HG02678 (cell line): ENCODE measurements at regions not wholly inside any gene's neighbourhood (a gene's known extent, or its start where the extent isn't known, plus 50 kb on each side); places are given as distances from the start of the nearest gene placed in this dataset.
A peak's percentile ranks its signal among the peaks of the same experiment; 100 is the strongest.
"Not testable (repeated sequence)": the region's sequence is repeated elsewhere in the genome, so short reads cannot be mapped to it uniquely, and the experiment has no call there.

ENCODE experiments used
- ATAC-seq: cut with Tn5 transposase; IDR thresholded peaks from one replicate; pipeline ENCODE4 v1.9.1; 2021; ENCODE audit warnings: mild to moderate bottlenecking, moderate library complexity; ENCODE audit not compliant: unreplicated experiment

DNA sequence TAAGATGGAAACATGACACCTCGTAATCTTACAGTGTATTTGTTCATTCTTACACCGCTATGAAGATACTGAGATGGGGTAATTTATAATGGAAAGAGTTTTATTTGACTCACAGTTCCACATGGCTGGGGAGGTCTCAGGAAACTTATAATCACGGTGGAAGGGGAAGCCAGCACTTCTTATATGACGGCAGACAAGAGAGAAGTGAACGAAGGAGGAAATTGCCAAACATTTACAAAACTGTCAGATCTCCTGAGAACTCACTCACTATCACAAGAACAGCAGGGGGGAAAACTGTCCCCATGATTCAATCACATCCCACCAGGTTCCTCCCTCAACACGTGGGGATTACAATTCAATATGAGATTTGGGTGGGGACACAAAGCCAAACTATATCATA lies 282.3 kb downstream of the HGF start:
- no peak for ATAC-seq

GRCh38 chr7:81484261-81484660 lies 285.6 kb downstream of the HGF start:
- no peak for ATAC-seq

DNA sequence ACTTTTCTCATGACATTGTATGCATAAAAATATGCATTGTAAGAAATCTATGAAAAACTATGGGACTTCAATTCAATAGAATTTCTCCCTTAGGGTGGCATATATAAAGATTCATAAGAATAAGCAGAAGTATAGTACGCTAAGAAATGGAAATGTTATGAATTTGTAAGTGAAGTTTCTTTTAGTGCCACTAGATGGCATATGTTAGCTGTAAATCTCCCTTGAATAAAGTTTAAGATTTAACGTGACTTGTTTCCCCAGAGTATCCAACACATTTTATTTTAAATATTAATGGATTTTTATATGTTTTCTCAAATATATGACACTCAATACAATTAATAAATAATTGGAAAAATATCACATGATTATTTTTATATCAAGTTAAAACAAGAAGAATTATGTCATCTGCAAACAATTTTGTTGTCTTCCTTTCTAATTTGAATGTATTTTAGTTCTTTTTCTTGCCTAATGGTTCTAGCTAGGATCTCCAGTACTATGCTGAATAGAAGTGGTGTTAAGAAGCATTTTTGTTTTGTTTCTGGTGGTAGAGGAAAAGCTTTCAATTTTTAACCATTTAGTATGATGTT lies 287.2 kb downstream of the HGF start:
- ATAC-seq, result peak; percentile 74

DNA sequence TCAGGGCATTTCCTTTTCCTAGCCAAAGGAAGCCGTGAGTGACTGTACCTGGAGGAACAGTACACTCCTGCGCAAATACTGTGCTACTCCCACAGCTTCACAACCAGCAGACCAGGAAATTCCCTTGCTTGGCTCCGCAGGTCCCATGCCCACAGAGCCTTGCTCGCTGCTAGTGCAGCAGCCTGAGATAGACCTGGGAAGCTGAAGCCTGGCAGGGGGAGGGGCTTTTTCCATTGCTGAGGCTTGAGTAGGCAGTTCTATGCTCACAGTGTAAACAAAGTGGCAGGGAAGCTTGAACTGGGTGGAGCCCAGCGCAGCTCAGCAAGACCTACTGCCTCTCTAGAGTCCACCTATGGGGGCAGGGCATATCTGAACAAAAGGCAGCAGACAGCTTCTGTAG lies 291.2 kb downstream of the HGF start:
- no peak for ATAC-seq

DNA sequence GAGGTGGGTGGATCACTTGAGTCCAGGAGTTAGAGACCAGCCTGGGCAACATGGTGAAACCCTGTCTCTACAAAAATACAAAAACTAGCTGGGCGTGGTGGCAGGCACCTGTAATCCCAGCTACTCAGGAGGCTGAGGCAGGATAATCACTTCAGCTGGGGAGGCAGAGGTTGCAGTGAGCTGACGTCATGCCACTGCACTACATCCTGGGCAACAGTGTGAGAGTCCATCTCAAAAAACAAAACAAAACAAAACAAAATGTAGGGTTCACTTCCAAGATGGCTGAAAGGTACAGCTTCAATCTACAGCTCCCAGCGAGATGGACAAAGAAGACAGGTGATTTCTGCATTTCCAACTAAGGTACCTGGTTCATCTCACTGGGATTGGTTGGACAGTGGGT lies 291.6 kb downstream of the HGF start:
- not testable (repeated sequence) for ATAC-seq

GRCh38 chr7:81473236-81473635 lies 296.6 kb downstream of the HGF start:
- no peak for ATAC-seq

DNA sequence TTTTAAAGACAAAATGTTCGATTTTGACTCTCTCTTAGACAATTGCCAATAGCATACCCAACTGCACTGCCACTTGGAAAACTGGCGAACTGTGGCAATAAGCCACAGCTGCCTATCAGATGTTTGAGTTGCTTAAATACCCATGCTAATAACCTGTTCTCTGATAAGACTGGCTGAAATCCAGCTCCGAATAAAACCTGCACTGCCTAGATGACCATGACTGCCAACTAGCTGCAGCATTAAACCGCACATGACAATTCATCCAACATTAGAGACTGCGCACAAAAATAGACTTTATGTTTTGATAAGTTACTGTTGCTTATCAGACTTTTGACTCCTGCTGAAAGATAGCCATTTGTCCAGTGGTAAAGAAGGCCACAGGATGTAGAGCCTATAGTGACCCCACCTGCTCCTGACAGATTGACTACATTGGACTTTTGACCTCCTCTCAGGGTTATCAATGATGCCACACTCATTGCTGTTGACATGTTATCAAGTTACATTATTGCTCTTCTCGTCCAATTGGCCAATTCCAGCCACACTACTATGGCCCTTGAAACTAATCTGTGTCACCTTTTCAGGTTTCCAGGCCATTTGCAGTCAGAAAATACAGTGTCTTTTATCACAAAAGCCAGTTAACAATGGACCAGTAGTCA lies 299.0 kb downstream of the HGF start:
- no peak for ATAC-seq

GRCh38 chr7:81469869-81470723 lies 299.8 kb downstream of the HGF start:
- ATAC-seq, result no peak

DNA sequence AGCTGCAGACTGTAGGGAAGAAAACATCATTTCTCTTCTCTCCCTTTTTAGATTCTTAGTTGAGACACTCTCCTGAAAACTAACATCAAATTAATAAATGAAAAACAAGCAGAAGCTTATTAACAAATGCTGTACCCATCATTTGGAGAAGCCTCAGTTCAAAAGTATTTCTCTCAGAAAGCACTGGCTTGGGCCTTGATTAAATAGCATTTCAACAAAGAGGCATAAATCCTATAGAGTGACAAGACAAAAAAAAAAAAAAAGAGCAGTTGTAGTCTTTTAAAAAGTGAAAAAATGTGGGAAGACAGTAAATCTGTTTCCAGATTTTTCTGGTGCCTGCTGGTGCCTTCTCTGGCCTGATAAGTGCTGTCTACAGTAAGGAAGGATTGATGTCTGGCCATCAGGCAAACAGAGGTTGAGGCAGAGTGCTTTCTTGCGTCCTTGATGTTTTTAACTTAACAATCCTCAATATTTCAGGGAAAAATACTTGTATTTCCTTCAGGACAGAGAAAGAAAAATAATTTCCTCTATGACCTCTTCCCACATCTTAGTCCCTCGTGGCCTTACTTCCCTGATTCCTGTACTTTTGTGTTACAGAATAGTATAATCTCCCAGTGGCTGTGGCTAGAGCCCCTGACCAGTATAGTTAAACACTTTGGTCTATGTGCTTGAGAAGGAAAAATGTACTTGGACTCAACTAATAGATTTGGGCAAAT lies 300.5 kb downstream of the HGF start:
- ATAC-seq, result no peak

DNA sequence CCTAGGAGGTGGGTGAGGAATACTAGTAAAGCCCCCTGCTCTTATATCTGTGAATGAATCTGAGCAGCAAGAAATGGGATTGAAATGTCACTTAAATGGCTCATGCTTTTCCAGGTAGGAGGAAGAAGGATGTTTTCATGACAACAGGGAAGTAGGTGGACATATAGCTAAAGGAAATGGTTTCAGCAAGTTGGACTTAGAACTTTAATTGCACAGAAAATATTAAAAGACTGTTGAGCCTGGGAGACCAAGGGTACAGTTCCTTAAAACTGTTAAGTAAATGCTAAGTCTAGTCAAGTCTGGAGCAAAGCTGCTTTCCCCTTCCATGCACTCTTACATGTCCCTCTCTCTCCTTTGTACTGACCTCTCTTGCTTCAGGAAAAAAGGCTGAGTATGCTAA lies 301.3 kb downstream of the HGF start:
- ATAC-seq, result no peak

DNA sequence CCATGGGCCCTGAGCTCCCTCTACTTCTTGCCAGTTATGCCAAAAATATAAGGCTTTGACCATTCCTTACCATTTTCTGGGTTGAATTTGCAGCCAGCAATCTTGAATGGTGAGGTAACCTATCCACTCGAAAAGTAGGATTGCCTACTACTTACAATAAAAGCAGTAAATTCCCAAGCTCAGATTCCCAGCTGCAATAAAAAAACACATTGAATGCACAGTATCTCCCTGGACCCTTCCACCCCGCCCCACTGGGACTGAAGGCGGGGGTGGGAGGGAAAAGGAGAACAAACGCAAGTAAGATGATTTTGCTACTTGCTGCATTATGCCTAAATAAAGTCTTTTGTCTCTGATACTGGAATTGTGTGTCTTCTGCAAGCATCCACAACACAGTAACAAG lies 301.9 kb downstream of the HGF start:
- no peak for ATAC-seq

DNA sequence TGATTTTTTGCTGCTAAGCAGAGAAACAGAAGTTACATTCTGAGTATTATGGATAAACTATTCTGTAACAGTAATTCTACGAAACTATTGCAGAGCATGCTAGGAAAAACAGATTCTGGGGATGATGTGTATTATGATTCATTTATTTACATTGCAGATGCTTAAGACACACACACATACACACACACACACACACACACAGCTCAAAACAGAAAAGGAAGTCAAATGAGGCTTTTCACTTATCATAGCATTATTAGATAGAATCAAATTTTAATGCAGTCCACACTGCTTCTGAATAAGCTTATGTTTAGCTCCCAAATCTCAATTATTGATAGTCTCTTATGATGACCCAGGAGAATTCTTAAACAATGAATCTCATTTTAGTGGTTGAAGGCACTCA lies 307.2 kb downstream of the HGF start:
- no peak for ATAC-seq

GRCh38 chr7:81460250-81461045 lies 309.4 kb downstream of the HGF start:
- no peak for ATAC-seq

- no peak for ATAC-seq
These were observed 310.4 kb downstream of the HGF start for GRCh38 chr7:81459485-81459884.

DNA sequence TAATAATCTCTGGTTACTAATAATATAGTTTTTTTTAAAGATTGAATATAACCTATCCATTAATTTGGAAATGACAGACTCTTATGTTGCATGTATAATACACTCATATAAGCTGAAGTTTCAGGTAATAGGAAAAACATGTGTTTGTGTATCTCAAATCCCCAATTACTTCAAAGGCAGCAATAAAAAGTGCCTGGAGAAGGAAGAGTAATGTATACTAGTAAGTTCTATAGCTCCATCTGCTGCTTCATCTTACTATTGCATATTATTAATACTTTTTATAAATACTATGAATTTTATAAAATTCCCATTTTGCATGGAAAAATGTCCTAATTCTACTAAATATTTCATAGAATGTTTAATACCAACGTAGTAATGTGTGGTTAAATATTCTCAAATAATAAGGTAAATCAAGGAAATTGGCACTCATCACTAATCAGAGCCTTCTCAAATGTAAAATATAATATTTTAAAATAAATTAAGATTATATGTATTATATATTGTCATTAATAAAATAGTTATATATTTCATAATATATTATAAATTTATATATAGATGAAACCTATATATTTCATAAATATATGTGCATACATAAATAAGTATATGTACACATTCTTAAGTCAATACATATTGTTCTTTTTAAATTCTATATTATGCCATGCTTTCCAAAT lies 311.9 kb downstream of the HGF start:
- no peak for ATAC-seq

DNA sequence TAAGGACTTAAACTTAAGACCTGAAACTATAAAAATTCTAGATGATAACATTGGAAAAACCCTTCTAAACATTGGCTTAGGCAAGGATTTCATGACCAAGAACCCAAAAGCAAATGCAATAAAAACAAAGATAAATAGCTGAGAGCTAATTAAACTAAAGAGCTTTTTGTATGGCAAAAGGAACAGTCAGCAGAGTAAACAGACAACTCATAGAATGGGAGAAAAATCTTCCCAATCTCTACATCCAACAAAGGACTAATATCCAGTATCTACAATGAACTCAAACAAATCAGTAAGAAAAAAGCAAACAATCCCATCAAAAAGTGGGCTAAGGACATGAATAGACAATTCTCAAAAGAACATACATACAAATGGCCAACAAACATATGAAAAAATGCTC lies 316.1 kb downstream of the HGF start:
- not testable (repeated sequence) for ATAC-seq

GRCh38 chr7:81449105-81449504 lies 320.7 kb downstream of the HGF start:
- no peak for ATAC-seq

DNA sequence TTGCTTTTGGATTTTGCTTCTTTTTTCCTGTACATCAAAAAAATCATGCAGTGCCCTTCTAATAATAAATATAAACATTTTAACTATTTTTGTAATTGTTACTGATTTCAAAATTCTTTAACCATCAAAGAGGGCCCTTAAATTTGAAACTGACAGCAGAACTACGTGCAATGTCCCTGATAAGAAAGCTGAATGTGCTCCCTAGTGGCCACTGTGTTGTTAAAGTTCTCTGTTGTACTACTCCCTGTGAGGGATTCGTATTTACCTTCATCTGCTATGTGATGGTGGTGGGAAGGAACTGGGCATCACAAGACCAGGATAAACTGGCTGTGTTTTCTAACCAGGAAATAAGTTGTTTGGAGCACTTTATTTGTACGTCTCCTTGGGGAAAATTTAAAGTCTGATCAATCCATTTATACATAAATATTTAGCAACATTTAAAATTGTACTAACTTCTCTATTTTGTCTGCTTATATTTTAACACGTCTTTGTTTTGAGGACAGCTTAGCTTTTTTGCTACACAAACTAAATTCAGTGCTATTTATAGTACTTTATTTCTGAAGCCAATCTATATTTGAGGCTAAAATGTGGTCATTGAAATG lies 322.4 kb downstream of the HGF start:
- ATAC-seq, result no peak

- ATAC-seq, result no peak
These were observed 323.6 kb downstream of the HGF start for GRCh38 chr7:81446212-81446611.

DNA sequence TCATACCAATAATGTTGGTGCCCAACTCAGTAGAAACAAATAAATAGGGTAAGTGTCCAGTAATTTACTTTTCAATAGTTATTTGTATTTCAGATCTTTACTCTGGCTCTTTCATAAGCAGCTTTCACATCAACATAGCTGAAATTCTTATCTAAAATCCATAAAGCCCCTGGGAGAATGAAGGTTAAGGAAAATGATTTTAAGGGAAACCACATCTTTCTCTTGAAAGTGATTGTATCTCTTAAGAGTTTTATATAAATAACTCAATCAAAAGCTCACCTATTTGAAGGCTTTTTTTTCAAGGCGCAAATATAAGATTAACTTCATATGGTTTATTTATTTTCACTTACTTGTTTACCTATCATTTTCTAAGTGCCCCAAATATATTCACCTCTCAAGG lies 324.4 kb downstream of the HGF start:
- no peak for ATAC-seq
